A549 (cell line): ENCODE measurements at regions not wholly inside any gene's neighbourhood (a gene's known extent, or its start where the extent isn't known, plus 50 kb on each side); places are given as distances from the start of the nearest gene placed in this dataset.
A peak's percentile ranks its signal among the peaks of the same experiment; 100 is the strongest.

Source experiments
- ATAC-seq, 2 experiments: fragments of 200-7000 bp in 1 of 2; fragments of >200 bp in 1 of 2; cut with Nextera tagmentation in 1 of 2; cut with Tn5 transposase in 1 of 2; 3 replicates each; pipeline versions ENCODE4 v1.8.0 to v1.9.1; 2018 to 2020; ENCODE audit warnings: mild to moderate bottlenecking in 1 of 2, moderate library complexity in 1 of 2
- CTCF ChIA-PET: fragments of 300-600 bp; sonication (Branson Sonifier 250); formaldehyde crosslinking; extraction: SDS; loops from one replicate; lab custom pipeline; 2021; ENCODE audit warnings: antibody characterized with exemption, inconsistent platforms; lab: Yijun Ruan, JAX
- POLR2A ChIA-PET: fragments of 350-600 bp; formaldehyde crosslinking; extraction: SDS; loops from one replicate; lab custom pipeline; 2021; ENCODE audit warnings: antibody characterized with exemption, inconsistent platforms; lab: Yijun Ruan, JAX
- DNase-seq, 2 experiments: peaks; one replicate each; pipeline versions ENCODE4 v3.0.0 to v3.0.0-alpha.2; 2011 to 2016; ENCODE audit warnings: low read depth in 1 of 2, low spot score in 1 of 2
- FAIRE-seq: peaks from 2 replicates; lab custom pipeline; 2011; peaks lifted over from hg19 to GRCh38; lab: Jason Lieb, UNC
- H3K27ac ChIP-seq, 2 experiments: fragments of >200 bp; sonication (Bioruptor Twin); formaldehyde crosslinking; 3 replicates each; pipeline ENCODE4 v1.5.1; 2016 to 2017
- H3K4me1 ChIP-seq: fragments of >200 bp; sonication (Bioruptor Twin); formaldehyde crosslinking; 3 replicates; pipeline ENCODE4 v1.6.1; 2016
- H3K4me2 ChIP-seq: fragments of >200 bp; sonication (Bioruptor Twin); formaldehyde crosslinking; 3 replicates; pipeline ENCODE4 v1.6.1; 2016
- H3K4me3 ChIP-seq: fragments of >200 bp; sonication (Bioruptor Twin); formaldehyde crosslinking; 3 replicates; pipeline ENCODE4 v1.5.1; 2016
- H3K9me3 ChIP-seq: fragments of >200 bp; sonication (Bioruptor Twin); formaldehyde crosslinking; 3 replicates; pipeline ENCODE4 v1.6.1; 2016
- BHLHE40 ChIP-seq: IDR thresholded peaks from 2 replicates; pipeline ENCODE4 v1.6.1; 2012; ENCODE audit warnings: low read depth, low read length, inconsistent platforms
- CEBPB ChIP-seq, 2 experiments: fragments of >200 bp in 1 of 2; sonication (Bioruptor Twin) in 1 of 2; formaldehyde crosslinking in 1 of 2; IDR thresholded peaks; 2 replicates each; pipeline ENCODE4 v1.6.1; 2012 to 2016
- CHD2 ChIP-seq: fragments of 150-350 bp; IDR thresholded peaks from 2 replicates; pipeline ENCODE4 v1.6.1; 2014; ENCODE audit warnings: low read length; ENCODE audit not compliant: partially characterized antibody
- E2F6 ChIP-seq: IDR thresholded peaks from 2 replicates; pipeline ENCODE4 v1.6.1; 2012; ENCODE audit warnings: low read depth, borderline replicate concordance
- ESRRA ChIP-seq: fragments of 150-350 bp; IDR thresholded peaks from 2 replicates; pipeline ENCODE4 v1.6.1; 2014; ENCODE audit warnings: mild to moderate bottlenecking, low read length, borderline replicate concordance
- FOSL2 ChIP-seq, 2 experiments: fragments of 450-650 bp in 1 of 2; fragments of >200 bp in 1 of 2; sonication (Bioruptor Twin) in 1 of 2; formaldehyde crosslinking; IDR thresholded peaks; 2 replicates each; pipeline versions ENCODE4 v1.5.0 to v1.6.1; 2016 to 2020; ENCODE audit warnings: mild to moderate bottlenecking in 1 of 2, moderate library complexity in 1 of 2
- FOXS1 ChIP-seq: fragments of 250-450 bp; sonication (Bioruptor Pico); IDR thresholded peaks from 2 replicates; pipeline ENCODE4 v1.5.0; 2020; ENCODE audit warnings: mild to moderate bottlenecking, moderate library complexity
- GATA3 ChIP-seq: IDR thresholded peaks from 2 replicates; pipeline ENCODE4 v1.6.1; 2012; ENCODE audit warnings: borderline replicate concordance
- HDAC2 ChIP-seq: fragments of 200-600 bp; sonication (generic); IDR thresholded peaks from 2 replicates; pipeline ENCODE4 v1.6.1; 2016
- HES2 ChIP-seq: fragments of >200 bp; sonication (Bioruptor Twin); formaldehyde crosslinking; IDR thresholded peaks from 2 replicates; pipeline ENCODE4 v1.6.1; 2016
- HEYL ChIP-seq: fragments of 250-450 bp; sonication (Bioruptor Pico); IDR thresholded peaks from 2 replicates; pipeline ENCODE4 v1.8.0; 2021; ENCODE audit warnings: mild to moderate bottlenecking, moderate library complexity
- HOXB13 ChIP-seq: fragments of 250-450 bp; sonication (Bioruptor Pico); IDR thresholded peaks from 2 replicates; pipeline ENCODE4 v1.5.0; 2020; ENCODE audit warnings: low read depth, mild to moderate bottlenecking, moderate library complexity
- HOXB5 ChIP-seq: fragments of 250-450 bp; sonication (Bioruptor Pico); IDR thresholded peaks from 2 replicates; pipeline ENCODE4 v1.5.0; 2020; ENCODE audit warnings: mild to moderate bottlenecking, moderate library complexity
- KDM1A ChIP-seq: fragments of 200-600 bp; sonication (generic); IDR thresholded peaks from 2 replicates; pipeline ENCODE4 v1.6.1; 2016; ENCODE audit warnings: low read depth, mild to moderate bottlenecking
- KDM5A ChIP-seq: fragments of 200-600 bp; sonication (generic); IDR thresholded peaks from 2 replicates; pipeline ENCODE4 v1.6.1; 2016; ENCODE audit warnings: antibody characterized with exemption, mild to moderate bottlenecking
- NPAS2 ChIP-seq: fragments of 250-450 bp; sonication (Bioruptor Pico); IDR thresholded peaks from 2 replicates; pipeline ENCODE4 v1.8.0; 2022; ENCODE audit warnings: mild to moderate bottlenecking, moderate library complexity, borderline replicate concordance
- PBX3 ChIP-seq: IDR thresholded peaks from 2 replicates; pipeline ENCODE4 v1.6.1; 2012
- PHF8 ChIP-seq: fragments of 200-600 bp; sonication (generic); IDR thresholded peaks from 2 replicates; pipeline ENCODE4 v1.6.1; 2016; ENCODE audit warnings: low read depth, mild to moderate bottlenecking, antibody characterized with exemption, moderate library complexity, borderline replicate concordance
- RAD21 ChIP-seq, 2 experiments: fragments of >200 bp in 1 of 2; sonication (Bioruptor Twin) in 1 of 2; formaldehyde crosslinking in 1 of 2; IDR thresholded peaks in 1 of 2; conservative IDR thresholded peaks in 1 of 2; 2 replicates in 1 of 2; 3 replicates in 1 of 2; pipeline ENCODE4 v1.6.1; 2012 to 2018; ENCODE audit warnings: inconsistent platforms in 1 of 2
- RCOR1 ChIP-seq: fragments of 150-350 bp; IDR thresholded peaks from 2 replicates; pipeline ENCODE4 v1.6.1; 2014; ENCODE audit warnings: antibody characterized with exemption, low read length, low read depth
- SMC3 ChIP-seq: fragments of >200 bp; sonication (Bioruptor Twin); formaldehyde crosslinking; IDR thresholded peaks from 3 replicates; pipeline ENCODE4 v1.6.1; 2018; ENCODE audit warnings: inconsistent platforms
- SREBF2 ChIP-seq: fragments of 450-650 bp; IDR thresholded peaks from 2 replicates; pipeline ENCODE4 v1.6.1; 2014; ENCODE audit warnings: mild to moderate bottlenecking, moderate library complexity
- USF2 ChIP-seq: fragments of 450-650 bp; IDR thresholded peaks from 2 replicates; pipeline ENCODE4 v1.6.1; 2014; ENCODE audit warnings: antibody characterized with exemption
- ZC3H11A ChIP-seq: fragments of 450-650 bp; IDR thresholded peaks from 2 replicates; pipeline ENCODE4 v1.6.1; 2014; ENCODE audit warnings: antibody characterized with exemption, mild to moderate bottlenecking
- WGBS: methylation state at CpG from one replicate; pipeline ENCODE4 v1.1.6; 2017; ENCODE audit errors: missing lambda C conversion rate; 5-methylcytosine and 5-hydroxymethylcytosine counted together

- 77% methylated on average over 1 of the region's 1 CpG for WGBS
- CTCF ChIA-PET: interaction anchor here (1.4 to 3.2 kb wide), 4 partner anchors 10 to 52 kb away, joined by 3 to 10 read pairs (median 4); no protein-coding TSS in a partner anchor
- H3K27ac ChIP-seq: peak overlapping the region; percentile 51 to 58
- POLR2A ChIA-PET: interaction anchor here (0.5 kb wide), 1 partner anchor 16 kb away, joined by 3 read pairs; no protein-coding TSS in a partner anchor
- TF ChIP-seq SREBF2: no peak
- no peak for TF ChIP-seq KDM1A
- no peak for TF ChIP-seq SMC3
- TF ChIP-seq RAD21 (conservative IDR thresholded peaks at IDR 0.05 in 1 of 2, IDR thresholded peaks at IDR 0.05 in 1 of 2): no peak
- TF ChIP-seq CHD2: no peak
- H3K4me3 ChIP-seq: no peak overlapping the region
- H3K9me3 ChIP-seq: no peaks in the 10 kb centered on the region
- H3K4me2 ChIP-seq: peak overlapping the region; percentile 35; the same call in 2 of the 3 replicates
- DNase-seq (no peak), FAIRE-seq (no peak), ATAC-seq (no peak)
- peaks cover 36% of the 10 kb centered on the region for H3K4me1 ChIP-seq
These were observed 66.4 kb upstream of the SIRPA start for GRCh38 chr20:1828786-1829131.

GRCh38 chr20:1827974-1828785, 67.0 kb upstream of the SIRPA start:
- TF ChIP-seq HES2 (no peak), FOSL2 (IDR thresholded peaks at IDR 0.05) (no peak), FOSL2 (CRISPR knock-in tag; IDR thresholded peaks at IDR 0.05) (peak; percentile 43)
- peak in 1 of 2 experiments; percentile 33; a peak in 3 of 6 replicates for ATAC-seq
- 75% methylated on average over 13 of the region's 13 CpGs for WGBS
- peaks cover 4% of the 10 kb centered on the region; the same call in 1 of the 3 replicates for H3K9me3 ChIP-seq
- ChIA-PET CTCF (interaction anchor here (1.4 to 3.2 kb wide), 4 partner anchors 10 to 51 kb away, joined by 3 to 10 read pairs (median 4); no protein-coding TSS in a partner anchor), POLR2A (interaction anchor here (0.5 kb wide), 1 partner anchor 15 kb away, joined by 3 read pairs; no protein-coding TSS in a partner anchor)
- peak overlapping the region; percentile 35; the same call in 2 of the 3 replicates for H3K4me2 ChIP-seq
- DNase-seq: peak; percentile 47 to 58
- peak overlapping the region; percentile 51 to 58 for H3K27ac ChIP-seq
- peaks cover 36% of the 10 kb centered on the region for H3K4me1 ChIP-seq
- H3K4me3 ChIP-seq: no peak overlapping the region
- no peak for FAIRE-seq

GRCh38 chr20:1827510-1827973, 67.7 kb upstream of the SIRPA start:
- no peak for DNase-seq
- CTCF ChIA-PET: interaction anchor here (1.5 to 1.6 kb wide), 2 partner anchors 11 to 25 kb away, joined by 3 to 5 read pairs; no protein-coding TSS in a partner anchor
- H3K4me3 ChIP-seq: no peak overlapping the region
- FAIRE-seq: no peak
- ATAC-seq: no peak
- no peak for TF ChIP-seq CEBPB (IDR thresholded peaks at IDR 0.05)
- no peak for TF ChIP-seq HDAC2
- TF ChIP-seq BHLHE40: no peak
- no peak for TF ChIP-seq HEYL (CRISPR knock-in tag)
- no peak for TF ChIP-seq PBX3
- no peak for TF ChIP-seq PHF8
- TF ChIP-seq, all 56 proteins: peak for 0
- H3K4me2 ChIP-seq: 0 out of 3 replicates have a peak overlapping the region, but pooled peaks have one; percentile 35
- H3K9me3 ChIP-seq: peaks cover 10% of the 10 kb centered on the region; the same call in 1 of the 3 replicates
- peaks cover 36% of the 10 kb centered on the region for H3K4me1 ChIP-seq
- WGBS: 75% methylated on average over 5 of the region's 5 CpGs
- POLR2A ChIA-PET: no interaction called here
- peak overlapping the region in 1 of 2 experiments; percentile 58; a peak in 2 of 6 replicates for H3K27ac ChIP-seq

- FAIRE-seq (no peak), DNase-seq (no peak), ATAC-seq (no peak)
- 82% methylated on average over 4 of the region's 4 CpGs for WGBS
- Histone ChIP-seq H3K4me3 (no peak overlapping the region), H3K4me1 (peaks cover 35% of the 10 kb centered on the region), H3K9me3 (peaks cover 23% of the 10 kb centered on the region), H3K27ac (peak overlapping the region in 1 of 2 experiments; percentile 36; a peak in 3 of 6 replicates), H3K4me2 (no peak overlapping the region)
- CTCF ChIA-PET: interaction anchor here (1.4 to 3.4 kb wide), 2 partner anchors 16 to 24 kb away, joined by 6 to 12 read pairs; no protein-coding TSS in a partner anchor
- TF ChIP-seq USF2: no peak
- TF ChIP-seq FOXS1 (CRISPR knock-in tag): no peak
- no peak for TF ChIP-seq E2F6
- no peak for TF ChIP-seq PBX3
- TF ChIP-seq GATA3: no peak
- TF ChIP-seq NPAS2 (CRISPR knock-in tag): no peak
- no peak for TF ChIP-seq PHF8
- TF ChIP-seq HOXB5: no peak
- TF ChIP-seq RCOR1: no peak
- TF ChIP-seq KDM5A: no peak
- no peak for TF ChIP-seq HOXB13 (CRISPR knock-in tag)
- TF ChIP-seq ZC3H11A: no peak
- TF ChIP-seq ESRRA: no peak
- no peak for TF ChIP-seq CEBPB (IDR thresholded peaks at IDR 0.05)
- POLR2A ChIA-PET: no interaction called here
These were observed 69.2 kb upstream of the SIRPA start for GRCh38 chr20:1825938-1826445.
